ENCODE measurements at regions not wholly inside any gene's neighbourhood (a gene's known extent, or its start where the extent isn't known, plus 50 kb on each side); places are given as distances from the start of the nearest gene placed in this dataset.
A peak's percentile ranks its signal among the peaks of the same experiment; 100 is the strongest.

- no peak for DNase-seq
- no peak for TF ChIP-seq POLR2A (IDR thresholded peaks at IDR 0.05; ENCODE audit: low read length)
- no peak for TF ChIP-seq GATA1 (IDR thresholded peaks at IDR 0.05; ENCODE audit: low read depth, low read length)
These were observed 84.1 kb upstream of the LINGO1 start for GRCh38 chr15:77716632-77717332.

- DNase-seq: no peak
- no peak for TF ChIP-seq GATA1 (IDR thresholded peaks at IDR 0.05; ENCODE audit: low read depth, low read length)
- TF ChIP-seq POLR2A (IDR thresholded peaks at IDR 0.05; ENCODE audit: low read length): no peak
These were observed 83.1 kb upstream of the LINGO1 start for GRCh38 chr15:77715860-77716259.

GRCh38 chr15:77715051-77715450 is 82.3 kb upstream of the LINGO1 start:
- DNase-seq: no peak
- TF ChIP-seq POLR2A (IDR thresholded peaks at IDR 0.05; ENCODE audit: low read length) (no peak), GATA1 (IDR thresholded peaks at IDR 0.05; ENCODE audit: low read depth, low read length) (no peak)

- TF ChIP-seq GATA1 (IDR thresholded peaks at IDR 0.05; ENCODE audit: low read depth, low read length): no peak
- TF ChIP-seq POLR2A (IDR thresholded peaks at IDR 0.05; ENCODE audit: low read length): no peak
These were observed 81.8 kb upstream of the LINGO1 start for GRCh38 chr15:77714555-77714954.

GRCh38 chr15:77714023-77714422 is 81.3 kb upstream of the LINGO1 start:
- TF ChIP-seq GATA1 (IDR thresholded peaks at IDR 0.05; ENCODE audit: low read depth, low read length): no peak
- TF ChIP-seq POLR2A (IDR thresholded peaks at IDR 0.05; ENCODE audit: low read length): no peak
- no peak for DNase-seq

More at GRCh38 chr15:77714555-77714954, 81.8 kb upstream of the LINGO1 start:
- DNase-seq: no peak

GRCh38 chr15:77713281-77713680 is 80.6 kb upstream of the LINGO1 start:
- TF ChIP-seq POLR2A (IDR thresholded peaks at IDR 0.05; ENCODE audit: low read length) (no peak), GATA1 (IDR thresholded peaks at IDR 0.05; ENCODE audit: low read depth, low read length) (no peak)
- DNase-seq: no peak

GRCh38 chr15:77712438-77712837 is 79.7 kb upstream of the LINGO1 start:
- DNase-seq: no peak
- no peak for TF ChIP-seq GATA1 (IDR thresholded peaks at IDR 0.05; ENCODE audit: low read depth, low read length)
- TF ChIP-seq POLR2A (IDR thresholded peaks at IDR 0.05; ENCODE audit: low read length): no peak

GRCh38 chr15:77710637-77711036 is 77.9 kb upstream of the LINGO1 start:
- DNase-seq: no peak
- TF ChIP-seq GATA1 (IDR thresholded peaks at IDR 0.05; ENCODE audit: low read depth, low read length): no peak
- no peak for TF ChIP-seq POLR2A (IDR thresholded peaks at IDR 0.05; ENCODE audit: low read length)

- no peak for DNase-seq
- no peak for TF ChIP-seq GATA1 (IDR thresholded peaks at IDR 0.05; ENCODE audit: low read depth, low read length)
- no peak for TF ChIP-seq POLR2A (IDR thresholded peaks at IDR 0.05; ENCODE audit: low read length)
These were observed 77.5 kb upstream of the LINGO1 start for GRCh38 chr15:77710206-77710605.

GRCh38 chr15:77709135-77709886 is 76.6 kb upstream of the LINGO1 start:
- no peak for DNase-seq
- TF ChIP-seq POLR2A (IDR thresholded peaks at IDR 0.05; ENCODE audit: low read length) (no peak), GATA1 (IDR thresholded peaks at IDR 0.05; ENCODE audit: low read depth, low read length) (no peak)

GRCh38 chr15:77706482-77707244 is 74.0 kb upstream of the LINGO1 start:
- DNase-seq: no peak
- TF ChIP-seq POLR2A (IDR thresholded peaks at IDR 0.05; ENCODE audit: low read length) (no peak), GATA1 (IDR thresholded peaks at IDR 0.05; ENCODE audit: low read depth, low read length) (no peak)

GRCh38 chr15:77702211-77702957 is 69.7 kb upstream of the LINGO1 start:
- no peak for TF ChIP-seq GATA1 (IDR thresholded peaks at IDR 0.05; ENCODE audit: low read depth, low read length)
- TF ChIP-seq POLR2A (IDR thresholded peaks at IDR 0.05; ENCODE audit: low read length): no peak
- peak in 1 of 2 experiments; percentile 11 for DNase-seq

GRCh38 chr15:77698481-77698880 is 65.8 kb upstream of the LINGO1 start:
- TF ChIP-seq GATA1 (IDR thresholded peaks at IDR 0.05; ENCODE audit: low read depth, low read length) (no peak), POLR2A (IDR thresholded peaks at IDR 0.05; ENCODE audit: low read length) (no peak)

More at GRCh38 chr15:77698481-77698880, 65.8 kb upstream of the LINGO1 start:
- DNase-seq: no peak
